LNCaP clone FGC (cell line): ENCODE measurements at regions not wholly inside any gene's neighbourhood (a gene's known extent, or its start where the extent isn't known, plus 50 kb on each side); places are given as distances from the start of the nearest gene placed in this dataset.

ENCODE experiments used
- DNase-seq: peaks from one replicate; pipeline ENCODE4 v3.0.0-alpha.2; 2011; ENCODE audit warnings: low read depth
- H3K4me3 ChIP-seq: 2 replicates; pipeline ENCODE4 v1.5.1; 2011; ENCODE audit warnings: mild to moderate bottlenecking, low read depth, low read length, control low read depth
- CTCF ChIP-seq: IDR thresholded peaks from 2 replicates; pipeline ENCODE4 v1.5.1; 2012; ENCODE audit warnings: mild to moderate bottlenecking; ENCODE audit not compliant: control insufficient read depth, insufficient read depth; ENCODE audit errors: extremely low read depth

GRCh38 chr15:36079021-36079420 lies 500.4 kb upstream of the CDIN1 start:
- no peak for TF ChIP-seq CTCF
- H3K4me3 ChIP-seq: no peak overlapping the region
- no peak for DNase-seq

GRCh38 chr15:36080759-36081158 lies 498.7 kb upstream of the CDIN1 start:
- no peak for TF ChIP-seq CTCF
- no peak overlapping the region for H3K4me3 ChIP-seq
- DNase-seq: no peak

- no peak overlapping the region for H3K4me3 ChIP-seq
- no peak for DNase-seq
- no peak for TF ChIP-seq CTCF
These were observed 489.0 kb upstream of the CDIN1 start for GRCh38 chr15:36090286-36090946.

GRCh38 chr15:36106640-36107335 lies 472.6 kb upstream of the CDIN1 start:
- DNase-seq: no peak
- no peak for TF ChIP-seq CTCF

GRCh38 chr15:36108541-36108940 lies 470.9 kb upstream of the CDIN1 start:
- no peak for DNase-seq
- no peak for TF ChIP-seq CTCF
- no peak overlapping the region for H3K4me3 ChIP-seq

More at GRCh38 chr15:36106640-36107335, 472.6 kb upstream of the CDIN1 start:
- H3K4me3 ChIP-seq: no peak overlapping the region

- TF ChIP-seq CTCF: no peak
- no peak overlapping the region for H3K4me3 ChIP-seq
- no peak for DNase-seq
These were observed 469.3 kb upstream of the CDIN1 start for GRCh38 chr15:36109943-36110658.
